Psoas muscle (tissue), 7 donors: ENCODE measurements at regions not wholly inside any gene's neighbourhood (a gene's known extent, or its start where the extent isn't known, plus 50 kb on each side); places are given as distances from the start of the nearest gene placed in this dataset.

Experiments
- ATAC-seq, 4 donors: fragments of 200-7000 bp; cut with Tn5 transposase; one replicate each; pipeline ENCODE4 v1.9.1; 2020; ENCODE audit warnings: moderate library complexity in 3 of 4, mild to moderate bottlenecking in 2 of 4
- DNase-seq, 2 donors: peaks; one replicate each; pipeline ENCODE4 v3.0.0-alpha.2; 2020
- H3K27ac ChIP-seq: fragments of 200-600 bp; one replicate; pipeline ENCODE4 v1.8.0; 2022
- H3K27me3 ChIP-seq, 3 donors: fragments of 200-600 bp in 1 of 3; one replicate each; pipeline versions ENCODE4 v1.6.1 to v1.8.0; 2013 to 2022; ENCODE audit warnings: low read length in 2 of 3, mild to moderate bottlenecking in 2 of 3, moderate library complexity in 1 of 3; ENCODE audit not compliant: insufficient read depth in 3 of 3
- H3K36me3 ChIP-seq, 2 donors: fragments of 200-600 bp in 1 of 2; one replicate each; pipeline versions ENCODE4 v1.6.1 to v1.8.0; 2013 to 2022; ENCODE audit warnings: low read depth in 1 of 2, mild to moderate bottlenecking in 1 of 2, moderate library complexity in 1 of 2; ENCODE audit not compliant: insufficient read depth in 1 of 2
- H3K4me1 ChIP-seq: fragments of 200-600 bp; one replicate; pipeline ENCODE4 v1.8.0; 2022
- H3K4me3 ChIP-seq: fragments of 200-600 bp; one replicate; pipeline ENCODE4 v1.8.0; 2022; ENCODE audit warnings: mild to moderate bottlenecking
- H3K9me3 ChIP-seq: fragments of 200-600 bp; one replicate; pipeline ENCODE4 v1.8.0; 2022
- WGBS, 3 donors: extraction: QIAGEN DNeasy Blood & Tissue Kit; methylation state at CpG; one replicate each; pipeline versions ENCODE4 v1.1.6 to v1.1.7; 2013; 5-methylcytosine and 5-hydroxymethylcytosine counted together
- intact Hi-C, 2 donors: fragments of 100-400 bp; cut with DNase I; formaldehyde crosslinking; loops; one replicate each; pipeline versions ENCODE4 v1.11.0 to v1.14.2; 2022
- TF ChIP-seq, protein P1 (sequence below): fragments of 200-600 bp; IDR thresholded peaks from one replicate; pipeline ENCODE4 v1.8.0; 2022; ENCODE audit warnings: antibody characterized with exemption
- donor health status: healthy with polysubstance abuse.
- donor health status: DM: no; HTN: no; CAD: no; lungs with moderate emphysema.
- donor health status: Bipolar disorder and iron deficiency.
- donor health status: healthy.
- donor health status: DM: yes; HTN: yes; CAD: no.
- donor health status: DM: no; HTN: no; CAD: no.
- donor health status: DM: yes; HTN: yes; CAD: no.

DNA sequence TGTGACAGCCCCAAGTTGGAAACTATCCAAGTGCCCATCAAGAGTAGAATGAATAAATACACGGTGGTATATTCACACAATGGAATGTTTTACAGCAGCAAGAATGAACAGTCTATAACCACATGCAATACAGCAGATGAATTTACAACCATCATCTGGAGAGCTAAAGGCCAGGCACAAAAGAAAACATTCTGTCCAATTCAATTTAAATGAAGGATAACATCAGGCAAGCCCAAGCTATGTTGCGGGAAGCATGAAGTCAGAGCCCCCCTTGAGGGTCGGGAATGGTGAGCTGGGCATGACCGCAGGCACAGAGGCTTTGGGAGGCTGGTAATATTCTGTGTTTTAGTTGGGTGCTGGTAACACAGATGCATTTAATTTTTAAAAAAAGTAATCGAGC is 76.0 kb downstream of the SYNE3 start:
- no peaks in the 10 kb centered on the region for H3K4me1 ChIP-seq
- H3K36me3 ChIP-seq: peaks cover 0 to 59% of the 10 kb centered on the region in 2 donors
- H3K4me3 ChIP-seq: no peak overlapping the region
- H3K9me3 ChIP-seq: no peaks in the 10 kb centered on the region
- 76 to 78% (median 76%) methylated on average over 5 of the region's 5 CpGs for WGBS, 3 donors
- intact Hi-C loops: no loop called here
- H3K27me3 ChIP-seq: no peaks in the 10 kb centered on the region
- ATAC-seq: no peak
- H3K27ac ChIP-seq: no peak overlapping the region
- no peak for DNase-seq
- TF ChIP-seq, protein P1, sequence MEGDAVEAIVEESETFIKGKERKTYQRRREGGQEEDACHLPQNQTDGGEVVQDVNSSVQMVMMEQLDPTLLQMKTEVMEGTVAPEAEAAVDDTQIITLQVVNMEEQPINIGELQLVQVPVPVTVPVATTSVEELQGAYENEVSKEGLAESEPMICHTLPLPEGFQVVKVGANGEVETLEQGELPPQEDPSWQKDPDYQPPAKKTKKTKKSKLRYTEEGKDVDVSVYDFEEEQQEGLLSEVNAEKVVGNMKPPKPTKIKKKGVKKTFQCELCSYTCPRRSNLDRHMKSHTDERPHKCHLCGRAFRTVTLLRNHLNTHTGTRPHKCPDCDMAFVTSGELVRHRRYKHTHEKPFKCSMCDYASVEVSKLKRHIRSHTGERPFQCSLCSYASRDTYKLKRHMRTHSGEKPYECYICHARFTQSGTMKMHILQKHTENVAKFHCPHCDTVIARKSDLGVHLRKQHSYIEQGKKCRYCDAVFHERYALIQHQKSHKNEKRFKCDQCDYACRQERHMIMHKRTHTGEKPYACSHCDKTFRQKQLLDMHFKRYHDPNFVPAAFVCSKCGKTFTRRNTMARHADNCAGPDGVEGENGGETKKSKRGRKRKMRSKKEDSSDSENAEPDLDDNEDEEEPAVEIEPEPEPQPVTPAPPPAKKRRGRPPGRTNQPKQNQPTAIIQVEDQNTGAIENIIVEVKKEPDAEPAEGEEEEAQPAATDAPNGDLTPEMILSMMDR: no peak

DNA sequence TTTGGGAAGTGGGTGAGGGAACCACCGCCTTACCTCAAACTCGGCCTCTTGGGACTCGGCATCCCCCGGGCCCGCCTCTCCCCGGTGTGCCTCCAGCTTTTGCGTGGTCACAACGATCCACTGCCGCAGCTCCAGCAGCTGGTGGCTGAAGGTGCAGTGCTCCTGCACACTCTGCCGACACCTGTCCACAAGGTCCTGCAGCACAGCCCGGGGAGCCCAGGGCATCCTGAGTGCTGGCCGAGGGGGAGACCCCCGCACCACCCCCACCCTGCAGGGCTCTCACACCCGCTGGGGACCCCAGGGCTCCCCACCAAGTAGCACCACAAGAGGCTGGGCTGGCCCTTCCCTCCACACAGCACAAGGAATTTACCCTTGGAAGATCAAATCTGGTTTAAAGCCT is 76.6 kb downstream of the SYNE3 start:
- no peak for ATAC-seq
- Histone ChIP-seq H3K4me3 (no peak overlapping the region), H3K4me1 (no peaks in the 10 kb centered on the region), H3K9me3 (no peaks in the 10 kb centered on the region), H3K27ac (no peak overlapping the region), H3K36me3 (peaks cover 0 to 54% of the 10 kb centered on the region in 2 donors), H3K27me3 (no peaks in the 10 kb centered on the region)
- no peak for DNase-seq
- WGBS, 3 donors: 88 to 90% (median 88%) methylated on average over 13 to 14 of the region's 14 CpGs
- TF ChIP-seq, protein P1: no peak
- intact Hi-C loops: loop anchor here (5.0 to 10.0 kb wide), 4 partner anchors 275 to 758 kb away; no protein-coding TSS in a partner anchor

DNA sequence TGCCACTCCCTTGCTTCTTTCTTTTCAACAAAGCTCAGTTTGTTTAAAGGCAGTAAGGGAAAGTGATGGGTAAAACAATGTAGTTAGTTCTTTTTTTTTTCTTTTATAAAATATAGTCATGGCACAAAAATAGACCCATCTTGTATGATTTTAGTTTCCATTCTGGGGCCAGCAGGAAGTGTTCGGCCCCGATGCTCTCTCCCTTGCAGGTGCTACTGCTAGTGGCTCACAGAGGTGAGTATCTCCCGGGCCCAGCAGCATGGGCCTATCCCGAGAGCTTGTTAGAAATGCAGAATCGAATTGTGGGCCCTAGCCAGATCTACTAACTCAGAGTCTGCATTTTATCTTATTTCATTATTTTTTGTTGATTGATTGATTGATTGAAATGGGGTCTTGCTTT is 78.7 kb downstream of the SYNE3 start:
- H3K36me3 ChIP-seq: peaks cover 0 to 60% of the 10 kb centered on the region in 2 donors
- H3K27ac ChIP-seq: no peak overlapping the region
- H3K9me3 ChIP-seq: no peaks in the 10 kb centered on the region
- intact Hi-C loops: loop anchor here (5.0 to 10.0 kb wide), 4 partner anchors 273 to 755 kb away; no protein-coding TSS in a partner anchor
- ATAC-seq: no peak
- H3K4me3 ChIP-seq: no peak overlapping the region
- TF ChIP-seq, protein P1: no peak
- H3K27me3 ChIP-seq: no peaks in the 10 kb centered on the region
- no peaks in the 10 kb centered on the region for H3K4me1 ChIP-seq
- WGBS, 3 donors: 91 to 95% (median 93%) methylated on average over 5 of the region's 5 CpGs
- no peak for DNase-seq

DNA sequence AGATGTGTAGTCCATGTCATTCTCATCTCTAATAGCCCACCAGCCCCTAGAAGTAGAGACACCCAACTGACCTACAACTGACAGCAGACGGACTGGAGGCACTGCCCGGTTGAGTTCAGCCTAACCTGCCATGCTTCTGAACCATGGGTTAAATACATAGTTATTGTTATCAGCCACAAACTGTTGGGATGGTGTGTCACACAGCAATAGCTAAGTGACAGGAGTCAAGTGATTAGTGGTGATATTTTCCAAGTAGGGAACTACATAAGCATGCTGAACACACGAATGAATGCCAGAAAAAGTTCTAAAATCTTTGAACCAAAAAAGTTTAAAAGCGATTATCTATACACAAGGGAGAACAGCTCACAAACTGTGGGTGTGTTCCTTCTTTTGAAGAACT is 80.1 kb downstream of the SYNE3 start:
- intact Hi-C loops: loop anchor here (5.0 to 10.0 kb wide), 4 partner anchors 272 to 754 kb away; no protein-coding TSS in a partner anchor
- peaks cover 0 to 54% of the 10 kb centered on the region in 2 donors for H3K36me3 ChIP-seq
- ATAC-seq (no peak), DNase-seq (no peak)
- 76 to 89% (median 80%) methylated on average over 4 of the region's 4 CpGs for WGBS, 3 donors
- H3K4me1 ChIP-seq: peaks cover 3% of the 10 kb centered on the region
- H3K27me3 ChIP-seq: no peaks in the 10 kb centered on the region
- no peaks in the 10 kb centered on the region for H3K9me3 ChIP-seq
- H3K4me3 ChIP-seq: no peak overlapping the region
- H3K27ac ChIP-seq: no peak overlapping the region
- TF ChIP-seq, protein P1: no peak

DNA sequence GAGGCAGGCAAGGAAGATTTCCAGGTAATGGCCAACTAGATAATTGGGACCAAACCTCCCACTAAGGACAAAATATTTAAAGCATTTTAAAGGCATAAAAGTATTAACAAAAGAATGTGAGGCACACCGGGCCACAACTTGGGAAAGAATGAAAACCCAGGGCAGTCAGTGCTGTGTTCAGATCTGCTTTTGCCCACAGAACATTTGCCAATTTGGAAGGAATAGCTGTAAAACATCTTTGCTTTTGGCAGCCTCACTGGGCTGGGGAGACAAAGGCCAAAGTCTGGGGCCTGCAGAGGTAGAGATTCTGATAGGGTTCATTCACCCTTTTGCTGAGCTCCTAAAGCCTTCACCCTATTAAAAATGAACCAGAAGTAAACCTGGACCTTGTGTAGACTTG is 82.3 kb downstream of the SYNE3 start:
- WGBS, 3 donors: 16 to 72% (median 44%) methylated on average over 1 of the region's 1 CpG
- peaks cover 3% of the 10 kb centered on the region for H3K4me1 ChIP-seq
- no peak overlapping the region for H3K27ac ChIP-seq
- peaks cover 0 to 45% of the 10 kb centered on the region in 2 donors for H3K36me3 ChIP-seq
- no peak for ATAC-seq
- intact Hi-C loops: loop anchor here (5.0 to 10.0 kb wide), 4 partner anchors 248 to 749 kb away; no protein-coding TSS in a partner anchor
- H3K9me3 ChIP-seq: no peaks in the 10 kb centered on the region
- no peaks in the 10 kb centered on the region for H3K27me3 ChIP-seq
- no peak overlapping the region for H3K4me3 ChIP-seq
- DNase-seq: no peak
- TF ChIP-seq, protein P1: no peak
